Ectodermal cell (in vitro differentiated cells): ENCODE measurements at regions not wholly inside any gene's neighbourhood (a gene's known extent, or its start where the extent isn't known, plus 50 kb on each side); places are given as distances from the start of the nearest gene placed in this dataset.
"Not testable (repeated sequence)": the region's sequence is repeated elsewhere in the genome, so short reads cannot be mapped to it uniquely, and the experiment has no call there.

ENCODE experiments used
- H3K27ac ChIP-seq: 2 replicates; pipeline ENCODE4 v1.7.0; 2013; ENCODE audit warnings: mild to moderate bottlenecking, low read depth, low read length; ENCODE audit not compliant: insufficient read depth, poor library complexity, severe bottlenecking
- H3K27me3 ChIP-seq: 2 replicates; pipeline ENCODE4 v1.7.0; 2013; ENCODE audit warnings: mild to moderate bottlenecking, low read length; ENCODE audit not compliant: insufficient read depth, control insufficient read depth, poor library complexity, severe bottlenecking
- H3K36me3 ChIP-seq: one replicate; pipeline ENCODE4 v1.7.0; 2013; ENCODE audit warnings: low read length; ENCODE audit not compliant: control insufficient read depth, insufficient read depth
- H3K4me1 ChIP-seq: one replicate; pipeline ENCODE4 v1.7.0; 2013; ENCODE audit warnings: low read length; ENCODE audit not compliant: control insufficient read depth, insufficient read depth
- H3K4me3 ChIP-seq: 2 replicates; pipeline ENCODE4 v1.7.0; 2013; ENCODE audit warnings: low read depth, low read length, control low read depth; ENCODE audit not compliant: insufficient read depth
- H3K9me3 ChIP-seq: 2 replicates; pipeline ENCODE4 v1.7.0; 2013; ENCODE audit warnings: mild to moderate bottlenecking, low read length, moderate library complexity; ENCODE audit not compliant: control insufficient read depth
- WGBS, 2 experiments: methylation state at CpG; one replicate each; pipeline ENCODE4 v1.1.7; 2013; ENCODE audit warnings: missing lambda C conversion rate in 2 of 2; 5-methylcytosine and 5-hydroxymethylcytosine counted together

DNA sequence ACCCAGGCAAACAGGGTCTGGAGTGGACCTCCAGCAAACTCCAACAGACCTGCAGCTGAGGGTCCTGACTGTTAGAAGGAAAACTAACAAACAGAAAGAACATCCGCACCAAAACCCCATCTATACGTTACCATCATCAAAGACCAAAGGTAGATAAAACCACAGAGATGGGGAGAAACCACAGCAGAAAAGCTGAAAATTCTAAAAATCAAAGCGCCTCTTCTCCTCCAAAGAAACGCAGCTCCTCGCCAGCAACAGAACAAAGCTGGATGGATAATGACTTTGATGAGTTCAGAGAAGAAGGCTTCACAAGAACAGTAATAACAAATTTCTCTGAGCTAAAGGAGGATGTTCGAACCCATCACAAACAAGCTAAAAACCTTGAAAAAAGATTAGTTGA is 274.9 kb downstream of the IKZF2 start:
- H3K36me3 ChIP-seq, H3K27me3 ChIP-seq, H3K4me1 ChIP-seq, H3K27ac ChIP-seq, H3K4me3 ChIP-seq, H3K9me3 ChIP-seq: not testable (repeated sequence)
- WGBS, 2 experiments, result 85 to 96% methylated on average over 5 to 6 of the region's 6 CpGs

DNA sequence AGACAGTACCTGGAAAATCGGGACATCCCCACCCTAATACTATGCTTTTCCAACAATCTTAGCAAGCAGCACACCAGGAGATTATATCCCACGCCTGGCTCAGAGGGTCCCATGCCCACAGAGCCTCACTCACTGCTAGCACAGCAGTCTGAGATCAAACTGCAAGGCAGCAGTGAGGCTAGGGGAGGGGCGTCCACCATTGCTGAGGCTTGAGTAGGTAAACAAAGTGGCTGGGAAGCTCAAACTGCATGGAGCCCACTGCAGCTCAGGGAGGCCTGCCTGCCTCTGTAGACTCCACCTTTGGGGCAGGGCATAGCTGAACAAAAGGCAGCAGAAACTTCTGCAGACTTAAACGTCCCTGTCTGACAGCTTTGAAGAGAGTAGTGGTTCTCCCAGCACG is 275.5 kb downstream of the IKZF2 start:
- H3K4me3 ChIP-seq, H3K27me3 ChIP-seq, H3K36me3 ChIP-seq, H3K4me1 ChIP-seq, H3K9me3 ChIP-seq, H3K27ac ChIP-seq: not testable (repeated sequence)
- 91 to 93% methylated on average over 5 of the region's 5 CpGs for WGBS, 2 experiments

DNA sequence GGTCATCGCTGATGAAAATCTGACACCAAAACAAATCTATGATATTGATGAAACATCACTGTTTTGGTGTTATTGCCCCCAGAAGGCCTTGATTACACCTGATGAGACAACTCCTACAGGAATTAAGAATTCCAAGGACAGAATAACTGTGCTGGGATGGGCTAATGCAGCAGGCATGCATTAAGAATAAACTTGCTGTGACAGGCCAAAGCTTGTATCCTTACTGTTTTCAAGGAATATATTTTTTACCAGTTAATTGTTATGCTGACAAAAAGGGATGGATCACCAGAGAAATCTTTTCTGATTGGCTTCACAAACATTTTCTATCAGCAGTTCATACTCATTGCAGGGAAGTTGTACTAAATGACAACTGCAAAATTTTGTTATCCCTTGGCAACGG is 278.2 kb downstream of the IKZF2 start:
- Histone ChIP-seq H3K27ac (no peak overlapping the region), H3K4me3 (no peak overlapping the region), H3K36me3 (no peaks in the 10 kb centered on the region), H3K9me3 (no peaks in the 10 kb centered on the region), H3K4me1 (no peaks in the 10 kb centered on the region), H3K27me3 (no peaks in the 10 kb centered on the region)
- WGBS, 2 experiments, result 77 to 86% methylated on average over 2 of the region's 2 CpGs

DNA sequence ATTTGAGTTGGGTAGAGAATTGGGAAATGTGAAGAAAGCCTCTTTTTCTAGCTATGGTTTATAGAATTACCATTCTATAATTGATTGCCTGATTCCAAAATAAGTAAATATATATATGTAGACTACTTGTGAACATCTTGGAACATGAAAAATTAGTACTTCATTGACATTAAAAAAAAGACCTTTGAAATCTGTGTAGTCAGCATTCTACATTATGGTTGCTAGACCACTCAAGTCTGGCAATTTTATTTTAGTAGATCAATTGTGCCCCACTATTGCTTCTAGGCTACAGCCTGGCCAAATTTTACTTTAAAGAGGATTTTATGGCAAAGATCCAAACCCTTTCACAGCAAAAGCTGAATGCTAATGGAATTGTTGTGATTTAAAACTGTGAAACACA is 279.8 kb downstream of the IKZF2 start:
- H3K27ac ChIP-seq, result no peak overlapping the region
- H3K9me3 ChIP-seq, result no peaks in the 10 kb centered on the region
- H3K4me3 ChIP-seq, result no peak overlapping the region
- H3K36me3 ChIP-seq, result no peaks in the 10 kb centered on the region
- H3K4me1 ChIP-seq, result no peaks in the 10 kb centered on the region
- H3K27me3 ChIP-seq, result no peaks in the 10 kb centered on the region

DNA sequence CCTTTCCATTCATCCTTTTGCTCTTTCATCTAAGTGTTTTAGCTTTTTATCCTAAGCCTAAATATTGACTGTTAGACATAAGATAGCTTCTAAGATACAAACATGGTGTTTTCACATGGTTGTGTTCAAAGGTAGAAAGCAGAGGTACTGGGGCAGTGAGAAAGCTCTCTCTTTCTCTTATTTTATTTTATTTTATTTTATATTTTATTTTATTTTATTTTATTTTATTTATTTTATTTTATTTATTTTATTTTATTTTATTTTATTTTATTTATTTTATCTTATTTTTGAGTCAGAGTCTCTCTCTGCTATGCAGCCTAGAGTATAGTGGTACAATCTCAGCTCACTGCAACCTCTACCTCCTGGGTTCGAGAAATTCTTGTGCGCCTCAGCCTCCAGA is 287.2 kb downstream of the IKZF2 start:
- no peaks in the 10 kb centered on the region for H3K4me1 ChIP-seq
- 93 to 95% methylated on average over 2 of the region's 2 CpGs for WGBS, 2 experiments
- H3K36me3 ChIP-seq, result no peaks in the 10 kb centered on the region
- peaks cover 2% of the 10 kb centered on the region for H3K9me3 ChIP-seq
- H3K27me3 ChIP-seq, result no peaks in the 10 kb centered on the region
- no peak overlapping the region for H3K4me3 ChIP-seq
- H3K27ac ChIP-seq, result no peak overlapping the region

DNA sequence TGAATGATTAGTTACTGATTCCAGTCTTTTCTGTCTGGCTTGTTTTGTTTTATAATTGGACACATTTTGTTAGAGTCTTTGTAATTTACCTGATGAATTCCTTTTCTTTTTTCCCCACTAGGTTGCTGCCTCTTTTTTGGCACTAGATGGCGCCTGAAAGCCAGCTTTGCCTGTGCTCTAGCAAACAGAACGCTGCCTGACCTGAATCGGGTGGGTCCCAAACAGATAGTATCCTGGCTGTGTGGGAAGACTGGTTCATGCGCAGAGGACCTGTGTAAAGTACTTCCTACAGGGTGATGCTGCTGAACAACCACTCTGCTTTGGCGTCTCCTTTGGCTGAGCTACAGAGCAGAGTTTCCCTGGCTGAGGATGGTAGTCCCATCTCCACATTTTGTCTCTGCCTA is 288.2 kb downstream of the IKZF2 start:
- Histone ChIP-seq H3K9me3 (peaks cover 2% of the 10 kb centered on the region), H3K4me3 (no peak overlapping the region), H3K4me1 (no peaks in the 10 kb centered on the region), H3K27ac (no peak overlapping the region), H3K36me3 (no peaks in the 10 kb centered on the region), H3K27me3 (no peaks in the 10 kb centered on the region)
- 62 to 64% methylated on average over 5 of the region's 5 CpGs for WGBS, 2 experiments

DNA sequence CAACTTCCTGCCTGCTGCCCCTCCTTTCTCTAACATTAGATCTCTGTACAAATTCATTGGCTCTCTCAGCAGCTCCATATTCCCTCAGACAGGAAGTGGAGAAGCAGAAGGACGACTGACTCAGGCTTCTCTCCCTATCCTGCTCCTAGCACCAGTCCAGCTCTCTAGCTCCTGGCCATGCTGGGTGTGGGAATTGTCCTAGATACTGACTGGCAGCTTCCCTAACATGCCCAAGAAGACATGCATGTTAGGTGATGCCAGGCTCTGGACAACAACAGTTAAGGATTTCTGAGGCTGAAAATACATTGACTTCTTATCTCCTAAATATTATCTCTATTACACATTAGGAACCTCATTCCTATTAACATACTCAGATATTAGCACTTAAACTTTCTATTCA is 292.9 kb downstream of the IKZF2 start:
- H3K36me3 ChIP-seq, result no peaks in the 10 kb centered on the region
- 82 to 100% methylated on average over 1 of the region's 1 CpG for WGBS, 2 experiments
- H3K4me1 ChIP-seq, result no peaks in the 10 kb centered on the region
- no peak overlapping the region for H3K27ac ChIP-seq
- H3K9me3 ChIP-seq, result no peaks in the 10 kb centered on the region
- no peaks in the 10 kb centered on the region for H3K27me3 ChIP-seq
- no peak overlapping the region for H3K4me3 ChIP-seq

DNA sequence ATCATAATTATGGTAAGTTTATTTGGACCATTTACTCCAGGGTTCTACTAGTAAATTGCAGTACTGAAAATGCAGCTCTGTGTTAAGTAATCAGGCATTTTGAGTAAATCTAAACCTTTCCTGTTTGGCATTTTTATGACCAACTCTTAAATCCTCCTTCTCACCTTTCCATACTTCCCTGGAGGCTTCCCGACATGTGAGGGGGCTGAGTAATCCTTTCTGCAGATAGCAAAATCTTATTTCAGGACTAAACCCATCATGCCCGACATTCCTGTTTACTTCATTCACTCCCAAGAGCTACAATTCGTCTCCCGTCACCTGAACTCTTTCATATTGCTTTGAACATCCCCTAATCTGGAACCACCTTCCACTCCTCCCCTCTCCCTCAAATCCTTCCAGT is 296.6 kb downstream of the IKZF2 start:
- no peaks in the 10 kb centered on the region for H3K9me3 ChIP-seq
- H3K36me3 ChIP-seq, result no peaks in the 10 kb centered on the region
- H3K4me1 ChIP-seq, result no peaks in the 10 kb centered on the region
- no peak overlapping the region for H3K4me3 ChIP-seq
- H3K27ac ChIP-seq, result no peak overlapping the region
- H3K27me3 ChIP-seq, result no peaks in the 10 kb centered on the region
- WGBS, 2 experiments, result 95 to 97% methylated on average over 4 of the region's 4 CpGs

DNA sequence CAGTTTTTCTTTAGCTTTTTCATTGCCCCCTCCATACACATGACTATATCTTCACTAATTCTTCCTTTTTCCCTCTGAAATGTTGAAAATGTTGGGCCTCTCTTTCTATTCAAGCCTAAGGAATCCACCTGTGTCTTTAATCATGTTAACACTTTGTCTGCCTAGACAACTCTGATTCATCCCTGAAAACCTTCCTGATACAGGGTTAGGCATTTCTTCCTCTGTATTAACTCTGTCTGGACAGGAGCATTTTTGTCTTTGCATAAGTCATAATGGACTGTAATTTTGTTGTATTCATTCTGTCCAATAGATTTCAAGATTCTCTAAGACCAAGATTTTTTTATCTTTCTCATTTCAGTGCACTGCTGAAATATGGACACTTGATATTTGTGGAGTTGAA is 297.3 kb downstream of the IKZF2 start:
- Histone ChIP-seq H3K4me3 (no peak overlapping the region), H3K36me3 (no peaks in the 10 kb centered on the region), H3K27me3 (no peaks in the 10 kb centered on the region), H3K27ac (no peak overlapping the region), H3K9me3 (no peaks in the 10 kb centered on the region), H3K4me1 (no peaks in the 10 kb centered on the region)

DNA sequence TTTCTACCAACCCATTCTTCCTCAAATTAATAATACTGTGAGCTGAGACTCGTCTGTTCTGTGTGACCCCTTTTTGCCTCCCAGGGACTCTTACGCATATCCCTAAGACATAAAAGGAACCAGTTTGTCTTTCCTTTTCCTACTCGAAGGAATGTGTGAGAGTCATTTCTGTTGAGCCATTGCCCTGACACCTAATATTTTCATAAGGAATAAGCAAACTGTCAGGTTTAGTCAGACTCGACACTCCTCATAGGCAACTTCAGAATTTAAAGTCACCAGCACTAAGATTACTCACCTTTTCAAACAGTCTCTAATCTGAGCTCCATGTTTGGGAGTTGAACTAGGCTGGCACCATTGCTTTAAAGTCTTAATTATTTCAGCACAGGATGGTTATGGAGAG is 305.5 kb downstream of the IKZF2 start:
- no peaks in the 10 kb centered on the region for H3K9me3 ChIP-seq
- H3K4me1 ChIP-seq, result no peaks in the 10 kb centered on the region
- 86 to 95% methylated on average over 4 of the region's 4 CpGs for WGBS, 2 experiments
- H3K4me3 ChIP-seq, result no peak overlapping the region
- no peaks in the 10 kb centered on the region for H3K27me3 ChIP-seq
- no peaks in the 10 kb centered on the region for H3K36me3 ChIP-seq
- H3K27ac ChIP-seq, result no peak overlapping the region

DNA sequence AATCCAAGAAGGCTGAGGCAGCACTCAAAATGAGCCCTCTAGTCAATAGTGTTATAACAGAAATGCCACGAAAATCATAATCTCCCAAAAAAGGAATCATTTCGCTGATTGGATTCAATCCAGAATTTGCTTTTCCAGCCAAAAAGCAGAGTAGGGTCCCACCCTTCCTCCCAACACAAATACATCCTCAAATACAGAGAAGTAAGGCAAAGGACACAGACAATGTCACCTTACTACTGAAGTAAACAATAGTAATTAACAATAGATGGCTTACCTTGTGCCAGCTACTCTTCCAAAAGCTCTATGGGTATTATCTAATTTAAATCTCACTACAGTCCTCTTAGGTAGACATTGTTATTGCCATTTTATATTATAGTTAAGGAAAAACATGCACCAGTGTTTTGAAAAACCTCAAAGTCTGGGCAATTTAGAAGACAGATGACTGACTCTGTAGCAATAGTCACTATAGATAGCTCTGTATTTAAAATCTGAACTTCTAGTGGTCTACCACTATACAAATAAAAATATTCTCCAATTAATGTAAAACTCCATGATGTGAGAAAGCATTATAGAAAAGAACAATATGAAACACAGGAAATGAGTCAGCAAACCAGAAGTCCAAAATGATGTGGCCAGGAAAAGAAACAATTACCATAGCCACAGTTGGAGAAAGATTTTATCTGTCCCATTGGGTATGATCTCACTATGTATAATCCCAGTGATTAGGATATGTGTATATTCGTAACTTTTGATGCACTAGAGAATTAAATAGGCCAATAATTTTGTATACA is 305.0 kb upstream of the ERBB4 start:
- Histone ChIP-seq H3K4me1 (no peaks in the 10 kb centered on the region), H3K27ac (no peak overlapping the region), H3K27me3 (no peaks in the 10 kb centered on the region), H3K4me3 (no peak overlapping the region), H3K9me3 (no peaks in the 10 kb centered on the region), H3K36me3 (no peaks in the 10 kb centered on the region)
- 93% methylated on average over 3 of the region's 3 CpGs for WGBS, 2 experiments
